Endothelial cell of umbilical vein (primary cell): ENCODE measurements at regions not wholly inside any gene's neighbourhood (a gene's known extent, or its start where the extent isn't known, plus 50 kb on each side); places are given as distances from the start of the nearest gene placed in this dataset.

ENCODE experiments used
- BruUV-seq: library from RNA; stranded (reverse); fragments of 400-500 nt; replicated peaks from 2 replicates; lab custom pipeline; 2021; lab: Mats Ljungman, UMichigan
- CTCF ChIA-PET: fragments of 300-600, 350-600 bp; sonication (Branson Sonifier 250); formaldehyde crosslinking; loops from one replicate; lab custom pipeline; 2021; ENCODE audit warnings: antibody characterized with exemption, inconsistent platforms; lab: Charles Lee
- POLR2A ChIA-PET: fragments of 300-600, 350-600 bp; sonication (Branson Sonifier 250); formaldehyde crosslinking; loops from one replicate; lab custom pipeline; 2021; ENCODE audit warnings: antibody characterized with exemption, inconsistent platforms; lab: Charles Lee
- DNase-seq: peaks from one replicate; pipeline ENCODE4 v3.0.0-alpha.2; 2011; ENCODE audit warnings: low read depth, low spot score
- FAIRE-seq: peaks from 2 replicates; lab custom pipeline; 2011; peaks lifted over from hg19 to GRCh38; lab: Jason Lieb, UNC
- H2AFZ ChIP-seq: 2 replicates; pipeline ENCODE4 v1.6.0; 2012; ENCODE audit warnings: low read depth, low read length, control low read depth, inconsistent platforms
- H3K27ac ChIP-seq: 2 replicates; pipeline ENCODE4 v1.5.1; 2011; ENCODE audit warnings: low read depth, mild to moderate bottlenecking, control low read depth, low read length, moderate library complexity; ENCODE audit not compliant: insufficient read depth
- H3K27me3 ChIP-seq, 2 experiments: 2 replicates each; pipeline versions ENCODE4 v1.6.0 to v1.6.1; 2011; ENCODE audit warnings: low read length in 2 of 2, mixed read lengths in 1 of 2; ENCODE audit not compliant: control insufficient read depth in 2 of 2, insufficient read depth in 2 of 2
- H3K36me3 ChIP-seq, 2 experiments: 2 replicates in 1 of 2; 3 replicates in 1 of 2; pipeline ENCODE4 v1.5.1; 2011; ENCODE audit warnings: low read length in 2 of 2, mild to moderate bottlenecking in 1 of 2, moderate library complexity in 1 of 2; ENCODE audit not compliant: control insufficient read depth in 2 of 2, insufficient read depth in 2 of 2; ENCODE audit errors: extremely low read depth in 1 of 2
- H3K4me1 ChIP-seq: 3 replicates; pipeline ENCODE4 v1.5.1; 2011; ENCODE audit warnings: mild to moderate bottlenecking, low read length; ENCODE audit not compliant: control insufficient read depth, insufficient read depth; ENCODE audit errors: extremely low read depth
- H3K4me2 ChIP-seq: 2 replicates; pipeline ENCODE4 v1.6.1; 2011; ENCODE audit warnings: low read length, control low read depth, mixed read lengths; ENCODE audit not compliant: insufficient read depth
- H3K4me3 ChIP-seq, 3 experiments: fragments of 200-600 bp in 1 of 3; sonication (generic), shearing (Covaris generic) in 1 of 3; replicated peaks in 1 of 3; 2 replicates each; pipeline ENCODE4 v1.5.1; 2011 to 2016; ENCODE audit warnings: control low read depth in 3 of 3, low read length in 3 of 3, mild to moderate bottlenecking in 2 of 3, inconsistent platforms in 1 of 3, low read depth in 1 of 3, moderate library complexity in 1 of 3; ENCODE audit not compliant: insufficient read depth in 1 of 3
- H3K79me2 ChIP-seq: 2 replicates; pipeline ENCODE4 v1.6.0; 2012; ENCODE audit warnings: low read length, inconsistent platforms; ENCODE audit not compliant: control insufficient read depth, insufficient read depth
- H3K9ac ChIP-seq: replicated peaks from 2 replicates; pipeline ENCODE3; 2011; ENCODE audit warnings: low read length, control low read depth; ENCODE audit not compliant: insufficient read depth; ENCODE audit errors: extremely low read depth
- H3K9me1 ChIP-seq: replicated peaks from 3 replicates; pipeline ENCODE4 v1.6.0; 2011; ENCODE audit warnings: mild to moderate bottlenecking, low read length; ENCODE audit not compliant: control insufficient read depth, insufficient read depth; ENCODE audit errors: extremely low read depth
- H3K9me3 ChIP-seq: replicated peaks from 2 replicates; pipeline ENCODE4 v1.5.1; 2012; ENCODE audit warnings: low read length, inconsistent platforms; ENCODE audit not compliant: control insufficient read depth, insufficient read depth
- H4K20me1 ChIP-seq: replicated peaks from 2 replicates; pipeline ENCODE3; 2011; ENCODE audit warnings: mild to moderate bottlenecking, low read length; ENCODE audit not compliant: control insufficient read depth, insufficient read depth; ENCODE audit errors: extremely low read depth
- CTCF ChIP-seq, 2 donors: IDR thresholded peaks; 1 replicate in 1 of 2; 2 replicates in 1 of 2; pipeline ENCODE4 v1.5.1; 2011; ENCODE audit warnings: low read length in 2 of 2, mild to moderate bottlenecking in 2 of 2, moderate library complexity in 2 of 2, control low read depth in 1 of 2, inconsistent platforms in 1 of 2, low read depth in 1 of 2; ENCODE audit not compliant: insufficient read depth in 1 of 2; ENCODE audit errors: extremely low read depth in 1 of 2
- EZH2 ChIP-seq: IDR thresholded peaks from 2 replicates; pipeline ENCODE4 v1.6.1; 2012; ENCODE audit warnings: borderline replicate concordance, low read depth, mild to moderate bottlenecking, moderate library complexity, low read length, inconsistent platforms; ENCODE audit not compliant: severe bottlenecking
- FOS ChIP-seq: IDR thresholded peaks from 2 replicates; pipeline ENCODE4 v1.6.1; 2011; ENCODE audit warnings: mild to moderate bottlenecking, low read length, moderate library complexity, borderline replicate concordance; ENCODE audit not compliant: insufficient read depth
- GATA2 ChIP-seq: IDR thresholded peaks from 2 replicates; pipeline ENCODE4 v1.7.0; 2011; ENCODE audit warnings: low read depth, mild to moderate bottlenecking, moderate library complexity, mixed read lengths, low read length; ENCODE audit not compliant: insufficient read length, insufficient read depth
- JUN ChIP-seq: IDR thresholded peaks from 2 replicates; pipeline ENCODE4 v1.6.1; 2011; ENCODE audit warnings: borderline replicate concordance, low read depth; ENCODE audit not compliant: insufficient read length, insufficient read depth
- MYC ChIP-seq: IDR thresholded peaks from one replicate; pipeline ENCODE4 v1.6.1; 2011; ENCODE audit warnings: mild to moderate bottlenecking, low read depth, low read length
- POLR2A ChIP-seq: IDR thresholded peaks from 2 replicates; pipeline ENCODE4 v1.6.1; 2012; ENCODE audit warnings: low read depth, mild to moderate bottlenecking, control low read depth, low read length
- POLR2AphosphoS5 ChIP-seq: IDR thresholded peaks from 2 replicates; pipeline ENCODE4 v1.6.1; 2012; ENCODE audit warnings: low read depth, mild to moderate bottlenecking, control low read depth, low read length, moderate library complexity; ENCODE audit not compliant: insufficient read depth
- dilution Hi-C: fragments of 300-500 bp; cut with MboI; formaldehyde crosslinking; loops from one replicate; pipeline ENCODE4 v1.15.0; 2019; ENCODE audit warnings: low sequenced_read_pairs; ENCODE audit not compliant: extremely low pct_ligation_motif_present
- intact Hi-C: fragments of 100-400 bp; cut with micrococcal nuclease; formaldehyde crosslinking; loops from one replicate; pipeline ENCODE4 v1.10.0; 2022
- TF ChIP-seq, protein P1 (sequence below): IDR thresholded peaks from 2 replicates; pipeline ENCODE4 v1.6.1; 2011; ENCODE audit not compliant: insufficient read depth, insufficient read length

GRCh38 chr10:78491812-78492211, 458.1 kb downstream of the RPS24 start:
- ChIA-PET CTCF (no interaction called here), POLR2A (no interaction called here)
- no peaks in the 10 kb centered on the region for H3K4me1 ChIP-seq
- no peak overlapping the region for H3K4me3 ChIP-seq
- no peak overlapping the region for H3K4me2 ChIP-seq
- TF ChIP-seq CTCF (IDR thresholded peaks at IDR 0.05; ENCODE audit: extremely low read depth in 1 of 2, insufficient read depth in 1 of 2, low read depth in 1 of 2, low read length in 2 of 2), result no peak
- TF ChIP-seq, protein P1, sequence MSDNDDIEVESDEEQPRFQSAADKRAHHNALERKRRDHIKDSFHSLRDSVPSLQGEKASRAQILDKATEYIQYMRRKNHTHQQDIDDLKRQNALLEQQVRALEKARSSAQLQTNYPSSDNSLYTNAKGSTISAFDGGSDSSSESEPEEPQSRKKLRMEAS, result no peak
- TF ChIP-seq EZH2, result no peak
- no peak for TF ChIP-seq MYC
- TF ChIP-seq GATA2, result no peak
- no peak for TF ChIP-seq FOS
- no peak for TF ChIP-seq JUN
- TF ChIP-seq POLR2AphosphoS5, result no peak
- no peak for TF ChIP-seq POLR2A
- H3K9me1 ChIP-seq, result no peaks in the 10 kb centered on the region
- DNase-seq, result no peak
- intact Hi-C loops, result no loop called here
- no peaks in the 10 kb centered on the region for H3K9me3 ChIP-seq
- no peaks in the 10 kb centered on the region for H4K20me1 ChIP-seq
- no peak overlapping the region for H3K9ac ChIP-seq
- H2AFZ ChIP-seq, result no peak overlapping the region
- H3K36me3 ChIP-seq, result no peaks in the 10 kb centered on the region
- H3K27me3 ChIP-seq, result peaks cover 0 to 17% of the 10 kb centered on the region in 2 experiments
- no peak for FAIRE-seq
- H3K79me2 ChIP-seq, result no peaks in the 10 kb centered on the region
- no TSS peak for BruUV-seq
- dilution Hi-C loops, result no loop called here
- no peak overlapping the region for H3K27ac ChIP-seq
